ENCODE measurements at regions not wholly inside any gene's neighbourhood (a gene's known extent, or its start where the extent isn't known, plus 50 kb on each side); places are given as distances from the start of the nearest gene placed in this dataset.

- TF ChIP-seq CTCF (IDR thresholded peaks at IDR 0.05) (no peak), POLR2A (IDR thresholded peaks at IDR 0.05; ENCODE audit: low read depth) (no peak), POLR2AphosphoS5 (IDR thresholded peaks at IDR 0.05) (no peak), EP300 (IDR thresholded peaks at IDR 0.05) (no peak)
Observed at GRCh38 chr11:119828006-119828405, 99.0 kb upstream of the NECTIN1 start.
